ENCODE measurements at regions not wholly inside any gene's neighbourhood (a gene's known extent, or its start where the extent isn't known, plus 50 kb on each side); places are given as distances from the start of the nearest gene placed in this dataset.

DNA sequence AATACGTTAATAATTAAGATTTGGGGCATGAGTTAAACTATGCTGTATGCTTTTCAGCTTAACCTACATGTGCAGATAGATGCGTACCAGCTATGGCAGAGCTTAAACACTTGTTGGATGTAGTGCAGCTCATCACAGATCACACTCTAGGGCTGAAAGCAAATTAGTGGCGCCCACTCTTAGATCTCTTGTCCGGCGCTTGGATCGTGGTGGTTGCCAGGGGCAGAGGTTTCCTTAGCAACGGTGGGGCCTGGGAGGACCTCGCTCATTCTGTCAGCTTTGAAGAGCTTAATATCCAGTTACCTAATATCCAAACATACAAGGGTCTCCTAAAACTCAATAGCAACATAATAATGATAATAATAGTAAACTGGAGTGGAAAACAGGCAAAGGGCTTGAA, 548.2 kb upstream of the PFKP start:
- TF ChIP-seq, protein P1, sequence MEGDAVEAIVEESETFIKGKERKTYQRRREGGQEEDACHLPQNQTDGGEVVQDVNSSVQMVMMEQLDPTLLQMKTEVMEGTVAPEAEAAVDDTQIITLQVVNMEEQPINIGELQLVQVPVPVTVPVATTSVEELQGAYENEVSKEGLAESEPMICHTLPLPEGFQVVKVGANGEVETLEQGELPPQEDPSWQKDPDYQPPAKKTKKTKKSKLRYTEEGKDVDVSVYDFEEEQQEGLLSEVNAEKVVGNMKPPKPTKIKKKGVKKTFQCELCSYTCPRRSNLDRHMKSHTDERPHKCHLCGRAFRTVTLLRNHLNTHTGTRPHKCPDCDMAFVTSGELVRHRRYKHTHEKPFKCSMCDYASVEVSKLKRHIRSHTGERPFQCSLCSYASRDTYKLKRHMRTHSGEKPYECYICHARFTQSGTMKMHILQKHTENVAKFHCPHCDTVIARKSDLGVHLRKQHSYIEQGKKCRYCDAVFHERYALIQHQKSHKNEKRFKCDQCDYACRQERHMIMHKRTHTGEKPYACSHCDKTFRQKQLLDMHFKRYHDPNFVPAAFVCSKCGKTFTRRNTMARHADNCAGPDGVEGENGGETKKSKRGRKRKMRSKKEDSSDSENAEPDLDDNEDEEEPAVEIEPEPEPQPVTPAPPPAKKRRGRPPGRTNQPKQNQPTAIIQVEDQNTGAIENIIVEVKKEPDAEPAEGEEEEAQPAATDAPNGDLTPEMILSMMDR (IDR thresholded peaks at IDR 0.05): no peak
- TF ChIP-seq POLR2A (IDR thresholded peaks at IDR 0.05): no peak
